MM.1S (cell line): ENCODE measurements at regions not wholly inside any gene's neighbourhood (a gene's known extent, or its start where the extent isn't known, plus 50 kb on each side); places are given as distances from the start of the nearest gene placed in this dataset.

Source experiments
- DNase-seq: peaks from one replicate; pipeline ENCODE4 v3.0.0-alpha.2; 2015
- H2AFZ ChIP-seq: fragments of 300-600 bp; sonication (generic); 2 replicates; pipeline ENCODE4 v1.6.0; 2016; ENCODE audit warnings: antibody characterized with exemption, low read length
- H3F3A ChIP-seq: fragments of 300-600 bp; sonication (generic); 2 replicates; pipeline ENCODE4 v1.6.1; 2016; ENCODE audit warnings: mild to moderate bottlenecking, antibody characterized with exemption, low read length, moderate library complexity, mixed read lengths; ENCODE audit not compliant: insufficient read depth
- H3K27ac ChIP-seq: fragments of 300-600 bp; sonication (generic); 2 replicates; pipeline ENCODE4 v1.5.1; 2016; ENCODE audit warnings: mild to moderate bottlenecking, low read length
- H3K27me3 ChIP-seq: fragments of 300-600 bp; sonication (generic); replicated peaks from 2 replicates; pipeline ENCODE4 v1.6.0; 2016; ENCODE audit warnings: low read length; ENCODE audit not compliant: insufficient read depth
- H3K36me3 ChIP-seq: fragments of 300-600 bp; sonication (generic); replicated peaks from 2 replicates; pipeline ENCODE4 v1.6.1; 2016; ENCODE audit warnings: mild to moderate bottlenecking, low read length, mixed read lengths; ENCODE audit not compliant: insufficient read depth
- H3K4me1 ChIP-seq: fragments of 300-600 bp; sonication (generic); 2 replicates; pipeline ENCODE4 v1.6.1; 2016; ENCODE audit warnings: low read length, mixed read lengths
- H3K4me2 ChIP-seq: fragments of 300-600 bp; sonication (generic); 2 replicates; pipeline ENCODE4 v1.6.0; 2016; ENCODE audit warnings: low read depth, low read length
- H3K4me3 ChIP-seq: fragments of 300-600 bp; sonication (generic); 2 replicates; pipeline ENCODE4 v1.5.1; 2016; ENCODE audit warnings: low read length, mixed read lengths
- H3K79me2 ChIP-seq: fragments of 300-600 bp; sonication (generic); 2 replicates; pipeline ENCODE4 v1.6.1; 2016; ENCODE audit warnings: mixed run types, low read length, mixed read lengths
- H3K9ac ChIP-seq: fragments of 300-600 bp; sonication (generic); 2 replicates; pipeline ENCODE4 v1.6.1; 2016; ENCODE audit warnings: low read length, mixed read lengths
- H3K9me2 ChIP-seq: fragments of 300-600 bp; sonication (generic); replicated peaks from 2 replicates; pipeline ENCODE4 v1.6.1; 2016; ENCODE audit warnings: mild to moderate bottlenecking, low read length, mixed read lengths; ENCODE audit not compliant: insufficient read depth
- H3K9me3 ChIP-seq: fragments of 300-600 bp; sonication (generic); replicated peaks from 2 replicates; pipeline ENCODE4 v1.6.1; 2016; ENCODE audit warnings: mild to moderate bottlenecking, low read length, mixed read lengths; ENCODE audit not compliant: insufficient read depth
- H4K20me1 ChIP-seq: fragments of 300-600 bp; sonication (generic); 2 replicates; pipeline ENCODE4 v1.6.1; 2016; ENCODE audit warnings: mild to moderate bottlenecking, low read length, moderate library complexity, mixed read lengths; ENCODE audit not compliant: insufficient read depth
- CTCF ChIP-seq: fragments of 300-600 bp; sonication (generic); IDR thresholded peaks from 2 replicates; pipeline ENCODE4 v1.5.1; 2016; ENCODE audit warnings: antibody characterized with exemption, low read length, mixed read lengths
- EZH2 ChIP-seq: fragments of 300-600 bp; sonication (generic); optimal IDR thresholded peaks from 2 replicates; pipeline ENCODE3; 2017; ENCODE audit warnings: low read depth, mild to moderate bottlenecking, antibody characterized with exemption, low read length, mixed read lengths
- EZH2phosphoT487 ChIP-seq: fragments of 300-600 bp; sonication (generic); IDR thresholded peaks from 2 replicates; pipeline ENCODE4 v1.6.1; 2018; ENCODE audit warnings: antibody characterized with exemption, low read length

DNA sequence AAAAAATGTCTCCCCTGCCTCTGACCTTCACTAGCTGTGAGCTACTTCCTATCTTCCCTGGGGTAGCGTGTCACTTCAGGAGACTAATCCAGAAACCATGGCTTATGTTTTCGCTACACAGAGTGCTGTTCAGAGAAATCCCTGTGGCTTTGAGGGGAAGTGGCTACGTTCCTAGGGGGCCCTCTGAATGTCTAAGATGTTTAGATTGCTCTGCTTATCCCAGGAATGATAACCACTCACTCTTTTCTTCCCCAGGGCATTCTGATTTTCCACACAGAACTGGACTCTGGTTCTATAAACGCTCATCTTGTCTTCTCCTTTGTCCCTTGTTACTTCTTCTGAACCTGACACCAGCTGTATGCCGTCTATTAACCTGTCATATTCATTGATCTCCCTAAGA, 572.5 kb downstream of the OLFM4 start:
- no peak overlapping the region for H3K4me3 ChIP-seq
- no peaks in the 10 kb centered on the region for H3K36me3 ChIP-seq
- H3K27me3 ChIP-seq = no peaks in the 10 kb centered on the region
- no peaks in the 10 kb centered on the region for H3F3A ChIP-seq
- no peaks in the 10 kb centered on the region for H4K20me1 ChIP-seq
- H3K27ac ChIP-seq = no peak overlapping the region
- no peaks in the 10 kb centered on the region for H3K4me1 ChIP-seq
- no peak overlapping the region for H3K9ac ChIP-seq
- no peaks in the 10 kb centered on the region for H3K79me2 ChIP-seq
- no peak for DNase-seq
- no peak for TF ChIP-seq EZH2
- TF ChIP-seq EZH2phosphoT487 = no peak
- TF ChIP-seq CTCF = no peak
- H2AFZ ChIP-seq = no peak overlapping the region
- H3K9me2 ChIP-seq = no peaks in the 10 kb centered on the region
- H3K9me3 ChIP-seq = no peaks in the 10 kb centered on the region
- H3K4me2 ChIP-seq = no peak overlapping the region

DNA sequence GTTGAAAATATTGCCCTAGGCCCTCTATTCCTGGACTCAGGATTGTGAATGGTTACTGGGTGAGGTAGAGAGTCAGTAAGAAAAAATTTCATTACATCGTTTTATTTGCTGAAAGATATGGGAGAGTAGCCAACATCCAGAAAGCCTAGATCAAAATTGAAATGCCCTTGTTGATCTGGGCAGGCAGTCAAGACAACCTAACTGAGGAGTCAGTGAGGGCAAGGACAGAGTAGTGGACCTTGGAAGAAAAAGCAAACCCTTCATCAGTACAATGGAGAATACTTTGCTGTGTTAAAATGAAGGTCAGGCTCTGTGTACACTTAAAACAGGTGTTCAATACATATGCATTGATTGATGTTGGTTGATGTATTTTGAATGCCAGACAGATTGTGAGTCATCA, 576.7 kb downstream of the OLFM4 start:
- no peaks in the 10 kb centered on the region for H3K27me3 ChIP-seq
- no peaks in the 10 kb centered on the region for H3K9me2 ChIP-seq
- no peak overlapping the region for H3K9ac ChIP-seq
- H3K4me2 ChIP-seq = no peak overlapping the region
- H3K27ac ChIP-seq = no peak overlapping the region
- H2AFZ ChIP-seq = no peak overlapping the region
- DNase-seq = no peak
- H3K4me3 ChIP-seq = no peak overlapping the region
- TF ChIP-seq EZH2 (no peak), CTCF (no peak), EZH2phosphoT487 (no peak)
- H3K9me3 ChIP-seq = no peaks in the 10 kb centered on the region
- no peaks in the 10 kb centered on the region for H3F3A ChIP-seq
- H3K4me1 ChIP-seq = no peaks in the 10 kb centered on the region
- no peaks in the 10 kb centered on the region for H4K20me1 ChIP-seq
- H3K79me2 ChIP-seq = no peaks in the 10 kb centered on the region
- no peaks in the 10 kb centered on the region for H3K36me3 ChIP-seq

DNA sequence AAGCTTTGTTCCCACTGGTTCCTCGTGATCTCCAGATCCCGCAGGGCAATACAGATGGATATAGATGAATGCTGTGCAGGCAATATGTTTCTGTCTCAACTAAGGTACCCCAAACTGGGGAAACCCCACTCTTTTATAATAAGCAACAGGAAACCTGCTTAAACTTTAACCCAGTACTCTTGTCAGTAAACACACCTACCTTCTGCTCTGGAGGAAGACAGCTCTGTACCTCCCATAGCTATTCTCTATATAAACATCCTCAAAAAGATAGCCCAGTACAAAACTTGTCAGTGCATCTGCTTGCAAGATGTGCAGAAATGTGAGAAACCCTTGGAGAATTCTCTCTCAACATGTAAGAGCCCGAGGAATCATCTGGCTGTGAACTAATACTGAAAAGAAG, 583.6 kb downstream of the OLFM4 start:
- Histone ChIP-seq H3K36me3 (no peaks in the 10 kb centered on the region), H3K9ac (no peak overlapping the region), H3K27me3 (no peaks in the 10 kb centered on the region), H4K20me1 (no peaks in the 10 kb centered on the region), H3K9me2 (no peaks in the 10 kb centered on the region), H3K4me3 (no peak overlapping the region), H2AFZ (no peak overlapping the region), H3K79me2 (no peaks in the 10 kb centered on the region), H3K4me1 (no peaks in the 10 kb centered on the region), H3K4me2 (no peak overlapping the region), H3K27ac (no peak overlapping the region), H3F3A (no peaks in the 10 kb centered on the region), H3K9me3 (no peaks in the 10 kb centered on the region)
- TF ChIP-seq CTCF = no peak
- no peak for TF ChIP-seq EZH2phosphoT487
- no peak for TF ChIP-seq EZH2
- no peak for DNase-seq
